ENCODE measurements at regions not wholly inside any gene's neighbourhood (a gene's known extent, or its start where the extent isn't known, plus 50 kb on each side); places are given as distances from the start of the nearest gene placed in this dataset.
A peak's percentile ranks its signal among the peaks of the same experiment; 100 is the strongest.
"Not testable (repeated sequence)": the region's sequence is repeated elsewhere in the genome, so short reads cannot be mapped to it uniquely, and the experiment has no call there.

DNA sequence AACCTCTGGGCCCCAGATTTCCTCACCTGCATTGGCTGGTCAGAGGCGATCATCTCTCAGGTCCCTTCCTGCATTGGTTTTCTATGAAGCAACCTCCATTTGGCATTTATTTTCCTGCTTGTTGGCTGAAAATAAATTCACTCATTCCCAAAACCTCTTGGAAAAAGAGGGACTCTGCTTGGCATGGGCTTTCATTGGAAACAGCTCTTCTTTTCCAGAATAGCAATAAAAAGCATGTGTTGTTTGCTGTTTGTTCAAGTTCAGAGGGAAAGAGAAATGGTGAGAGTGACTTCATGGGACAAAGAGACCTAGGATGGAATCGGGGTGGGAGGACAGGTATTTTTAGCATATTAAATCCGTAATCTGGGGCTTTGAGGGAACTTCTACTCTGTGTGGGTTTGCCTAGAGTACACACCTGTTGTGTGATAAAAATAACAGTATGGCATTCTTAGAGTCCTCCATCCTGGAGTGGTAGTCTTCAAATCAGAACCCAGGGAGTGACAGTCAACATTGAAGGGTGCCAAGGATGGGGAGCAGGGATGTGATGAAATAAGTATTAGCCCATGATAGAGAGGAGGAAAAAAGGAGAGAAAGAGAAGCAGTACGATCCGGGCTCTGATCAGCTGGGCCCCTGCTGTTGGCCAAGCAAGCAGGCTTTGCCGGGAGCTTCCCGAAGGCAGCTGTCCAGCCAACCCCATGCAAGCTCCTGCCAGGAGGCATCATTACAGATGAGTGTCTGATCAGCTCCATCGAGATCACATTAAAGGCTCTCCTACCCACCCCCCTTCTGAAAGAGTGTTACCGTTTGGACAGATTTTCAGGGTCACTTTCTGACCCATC is 131.9 kb upstream of the NFIA start:
- Mint-ChIP-seq H3K4me1 (peaks cover 11 to 16% (median 11%) of the 10 kb centered on the region in 3 donors), H3K9me3 (peaks cover 0 to 9% (median 5%) of the 10 kb centered on the region in 7 donors), H3K4me3 (no peak overlapping the region), H3K36me3 (no peaks in the 10 kb centered on the region), H3K27ac (peak overlapping the region in 1 of 6 donors; percentile 10), H3K27me3 (peaks cover 0 to 10% (median 6%) of the 10 kb centered on the region in 3 donors)
- no peak for ATAC-seq (ENCODE audit: low read depth in 2 of 2)
- no peak for DNase-seq

DNA sequence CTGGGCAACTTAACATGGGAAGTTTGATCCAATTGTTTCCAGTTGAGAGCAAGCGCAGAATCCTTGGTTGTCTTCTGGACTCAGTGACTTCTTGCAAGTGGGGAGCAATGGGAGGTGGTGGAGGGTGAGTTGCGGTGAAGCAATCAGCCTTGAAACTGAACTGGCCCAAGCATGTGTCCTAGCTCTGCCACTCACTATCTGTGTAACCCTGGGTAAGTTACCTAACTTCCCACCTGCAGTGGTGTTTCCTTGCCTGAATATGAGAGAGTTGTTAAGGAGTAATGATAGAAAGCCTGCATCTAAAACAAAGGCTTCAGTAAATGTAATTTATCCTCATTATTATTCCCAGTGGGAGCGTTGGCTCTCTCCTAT is 132.5 kb upstream of the NFIA start:
- Mint-ChIP-seq H3K4me1 (peaks cover 11 to 16% (median 11%) of the 10 kb centered on the region in 3 donors), H3K27me3 (peaks cover 0 to 10% (median 6%) of the 10 kb centered on the region in 3 donors), H3K36me3 (no peaks in the 10 kb centered on the region), H3K4me3 (no peak overlapping the region), H3K27ac (peak overlapping the region in 1 of 6 donors; percentile 96), H3K9me3 (peaks cover 0 to 5% (median 4%) of the 10 kb centered on the region in 7 donors)
- ATAC-seq (ENCODE audit: low read depth in 2 of 2) (no peak), DNase-seq (no peak)

DNA sequence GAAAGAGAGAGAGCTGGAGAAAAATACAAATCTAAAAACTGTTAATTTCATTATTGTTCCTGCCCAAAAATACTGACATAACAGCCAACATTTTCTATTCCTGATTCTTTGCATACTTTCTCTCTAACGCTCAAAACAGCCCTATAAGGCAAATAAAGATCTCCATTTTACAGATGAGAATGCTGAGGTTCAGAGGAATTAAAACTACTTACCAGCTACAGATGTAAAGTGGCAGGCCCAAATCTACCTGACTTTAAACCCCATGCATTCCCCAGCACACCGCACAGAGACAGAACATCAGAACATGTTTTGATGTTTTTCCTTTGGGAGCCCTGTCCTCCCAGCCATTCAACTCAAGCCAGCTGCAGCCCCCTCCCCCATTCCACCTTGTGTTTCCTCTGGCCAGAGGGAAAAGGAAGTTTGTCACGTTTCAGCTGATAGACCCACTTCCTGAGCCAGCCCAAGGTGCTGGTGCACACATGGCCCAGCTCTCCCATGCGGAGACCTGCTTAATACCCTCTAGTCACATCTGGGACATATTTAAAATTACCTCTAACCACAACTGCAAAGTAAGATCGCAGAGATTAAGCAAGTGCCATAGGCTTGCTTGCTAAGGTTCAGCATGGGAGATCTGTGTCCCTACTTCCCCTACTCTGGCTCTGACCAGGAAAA is 133.1 kb upstream of the NFIA start:
- H3K36me3 Mint-ChIP-seq, result no peaks in the 10 kb centered on the region
- H3K9me3 Mint-ChIP-seq, result no peaks in the 10 kb centered on the region
- H3K4me1 Mint-ChIP-seq, result peaks cover 11 to 16% (median 11%) of the 10 kb centered on the region in 3 donors
- H3K4me3 Mint-ChIP-seq, result peak overlapping the region in 1 of 8 donors; percentile 59
- peak overlapping the region in 3 of 6 donors; percentile 56 to 96 (median 84) for H3K27ac Mint-ChIP-seq
- DNase-seq (no peak), ATAC-seq (ENCODE audit: low read depth in 2 of 2) (no peak)
- peaks cover 0 to 10% (median 6%) of the 10 kb centered on the region in 3 donors for H3K27me3 Mint-ChIP-seq

DNA sequence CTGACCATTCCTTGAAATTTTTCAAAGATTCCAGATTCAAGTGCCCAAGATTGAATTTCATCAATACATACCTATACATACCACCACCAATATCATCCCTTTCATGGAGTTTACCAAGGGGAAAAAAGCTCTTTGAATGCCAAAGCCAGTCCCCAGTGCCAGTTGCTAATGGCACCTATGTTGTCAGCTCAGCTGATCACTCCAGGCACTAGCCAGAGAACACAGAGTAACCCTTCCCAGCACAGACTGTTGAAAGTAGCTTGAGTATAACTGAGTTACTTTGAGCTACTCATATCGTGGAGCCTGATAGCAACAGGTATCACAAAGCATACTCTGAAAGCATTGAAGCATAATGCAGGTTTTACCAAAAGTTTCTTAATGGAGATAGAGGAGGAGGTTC is 133.9 kb upstream of the NFIA start:
- no peak overlapping the region for H3K4me3 Mint-ChIP-seq
- no peaks in the 10 kb centered on the region for H3K9me3 Mint-ChIP-seq
- no peaks in the 10 kb centered on the region for H3K36me3 Mint-ChIP-seq
- H3K27ac Mint-ChIP-seq, result no peak overlapping the region
- no peak for ATAC-seq (ENCODE audit: low read depth in 2 of 2)
- peaks cover 11 to 16% (median 11%) of the 10 kb centered on the region in 3 donors for H3K4me1 Mint-ChIP-seq
- H3K27me3 Mint-ChIP-seq, result peaks cover 0 to 10% (median 6%) of the 10 kb centered on the region in 3 donors
- DNase-seq, result no peak

DNA sequence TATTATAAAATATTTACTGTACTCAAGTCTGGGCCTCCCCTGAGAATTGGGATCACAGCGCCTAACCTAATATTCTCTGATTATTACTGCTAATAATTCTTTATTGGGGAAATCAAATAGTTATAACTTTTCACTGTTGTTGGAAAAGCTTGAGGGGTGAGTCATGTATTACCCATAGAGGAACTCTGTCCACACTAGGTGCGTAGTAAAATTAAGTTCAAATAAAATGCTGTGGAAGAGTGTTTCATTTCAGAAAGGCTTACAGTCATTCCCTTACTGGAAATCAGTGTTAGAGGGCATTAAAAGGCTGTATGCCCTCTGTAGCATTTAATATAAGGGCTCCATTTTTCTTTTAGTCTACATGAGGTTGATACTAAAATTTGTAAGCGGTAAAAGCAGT is 135.0 kb upstream of the NFIA start:
- peaks cover 0 to 10% (median 6%) of the 10 kb centered on the region in 3 donors for H3K27me3 Mint-ChIP-seq
- no peak overlapping the region for H3K27ac Mint-ChIP-seq
- no peak for ATAC-seq (ENCODE audit: low read depth in 2 of 2)
- H3K4me3 Mint-ChIP-seq, result no peak overlapping the region
- no peaks in the 10 kb centered on the region for H3K9me3 Mint-ChIP-seq
- H3K4me1 Mint-ChIP-seq, result peaks cover 11 to 16% (median 11%) of the 10 kb centered on the region in 3 donors
- H3K36me3 Mint-ChIP-seq, result no peaks in the 10 kb centered on the region
- DNase-seq, result no peak

DNA sequence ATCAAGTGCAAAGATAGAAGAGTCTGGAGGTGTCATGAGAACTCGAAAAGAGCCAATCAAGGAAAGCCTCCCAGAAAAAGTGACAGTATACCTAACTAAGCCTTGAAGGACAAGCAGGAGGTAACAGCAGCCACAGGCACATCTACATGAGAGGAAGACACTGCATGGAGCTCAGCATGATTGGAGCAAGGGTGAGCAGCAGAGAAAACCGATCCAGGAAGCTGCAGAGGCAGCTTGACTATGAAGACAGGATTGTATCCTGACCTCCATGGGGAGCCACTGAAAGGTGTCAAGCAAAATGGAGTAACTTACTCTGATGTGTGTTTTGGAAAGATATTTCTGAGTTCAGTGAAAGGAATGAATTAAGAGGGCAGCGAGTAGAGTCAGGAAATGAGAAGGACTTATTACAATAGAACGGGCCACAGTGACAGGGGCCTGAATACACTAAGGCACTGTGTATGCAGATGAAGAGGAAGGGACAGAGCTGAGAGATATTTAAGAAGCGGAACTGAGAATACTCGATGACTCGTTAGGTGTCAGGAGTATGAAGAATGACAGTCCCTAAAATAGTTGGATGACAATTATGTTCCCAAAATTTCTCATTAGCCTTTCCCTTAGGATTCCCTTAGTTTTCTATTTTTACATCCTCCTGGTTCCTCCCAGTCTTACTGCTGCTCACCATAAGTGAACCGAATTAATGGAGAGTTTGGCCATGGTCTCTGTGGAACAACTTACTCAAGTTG is 139.3 kb upstream of the NFIA start:
- H3K4me3 Mint-ChIP-seq, result no peak overlapping the region
- DNase-seq (no peak), ATAC-seq (ENCODE audit: low read depth in 2 of 2) (no peak)
- H3K9me3 Mint-ChIP-seq, result no peaks in the 10 kb centered on the region
- H3K27ac Mint-ChIP-seq, result peak overlapping the region in 1 of 6 donors; percentile 39
- H3K36me3 Mint-ChIP-seq, result no peaks in the 10 kb centered on the region
- peaks cover 0 to 3% (median 0%) of the 10 kb centered on the region in 3 donors for H3K27me3 Mint-ChIP-seq
- H3K4me1 Mint-ChIP-seq, result no peaks in the 10 kb centered on the region

DNA sequence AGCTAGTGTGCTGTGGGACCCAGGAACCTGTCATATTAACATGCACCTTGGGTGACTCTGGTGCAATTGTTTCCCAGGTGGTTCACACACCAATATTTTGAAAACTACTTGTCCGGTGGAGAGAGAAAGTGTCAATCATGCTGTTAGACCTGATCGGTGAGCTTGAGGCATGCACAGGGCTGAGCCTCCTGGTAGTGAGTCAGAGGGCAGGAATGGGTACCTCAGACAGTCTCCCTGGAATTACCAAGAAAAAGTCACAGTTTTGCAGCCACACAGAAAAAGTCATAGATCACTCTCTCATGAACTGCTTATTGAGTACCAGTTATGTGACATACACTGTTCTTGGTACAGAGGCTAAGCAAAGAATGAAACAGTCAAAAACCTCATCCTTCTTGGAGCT is 140.1 kb upstream of the NFIA start:
- Mint-ChIP-seq H3K27me3 (peaks cover 0 to 3% (median 0%) of the 10 kb centered on the region in 3 donors), H3K4me3 (no peak overlapping the region), H3K36me3 (no peaks in the 10 kb centered on the region), H3K4me1 (no peaks in the 10 kb centered on the region), H3K27ac (no peak overlapping the region), H3K9me3 (no peaks in the 10 kb centered on the region)
- ATAC-seq (ENCODE audit: low read depth in 2 of 2) (no peak), DNase-seq (no peak)

DNA sequence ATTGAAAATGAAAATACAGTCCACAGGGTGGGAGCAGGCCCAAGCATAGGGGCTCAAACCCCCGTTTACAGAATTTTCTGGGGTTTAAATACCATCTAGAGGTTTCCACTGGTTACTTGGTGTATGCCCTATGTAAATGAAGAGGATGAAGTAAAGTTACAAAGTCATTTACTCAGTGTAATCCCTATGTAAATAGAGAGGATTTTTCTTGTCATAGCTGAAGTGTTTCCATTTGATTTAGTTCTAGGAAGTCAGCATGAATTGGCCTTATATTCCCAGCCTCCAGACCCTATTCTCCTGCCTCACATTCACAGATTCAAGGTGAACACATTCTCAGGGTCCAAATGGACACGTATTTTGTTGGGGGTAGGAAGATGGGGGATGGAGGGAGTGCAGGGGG is 141.7 kb upstream of the NFIA start:
- not testable (repeated sequence) for H3K9me3 Mint-ChIP-seq; H3K36me3 Mint-ChIP-seq; H3K4me1 Mint-ChIP-seq; H3K27me3 Mint-ChIP-seq; H3K4me3 Mint-ChIP-seq; ATAC-seq (ENCODE audit: low read depth in 2 of 2); H3K27ac Mint-ChIP-seq; DNase-seq

DNA sequence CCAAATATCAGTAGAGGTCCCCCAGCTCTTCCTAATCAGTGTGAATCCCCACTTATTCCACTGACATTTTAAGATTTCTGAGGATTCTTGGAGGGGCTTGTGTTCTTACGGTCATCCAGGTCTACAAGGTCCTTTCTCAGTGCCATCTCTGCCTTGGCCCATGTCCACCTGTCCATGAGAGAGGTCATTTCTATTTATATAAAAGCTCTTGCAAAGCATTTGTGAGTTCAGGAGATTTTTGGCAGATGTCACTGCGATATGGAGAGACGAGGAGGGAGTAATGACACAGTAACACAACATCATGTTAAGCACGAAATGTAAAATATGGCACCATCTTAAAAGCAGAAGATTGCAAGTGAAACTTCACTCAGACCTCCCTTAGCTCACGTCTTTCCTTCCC is 144.6 kb upstream of the NFIA start:
- peaks cover 0 to 5% (median 0%) of the 10 kb centered on the region in 3 donors for H3K27me3 Mint-ChIP-seq
- no peak overlapping the region for H3K27ac Mint-ChIP-seq
- no peaks in the 10 kb centered on the region for H3K36me3 Mint-ChIP-seq
- no peaks in the 10 kb centered on the region for H3K4me1 Mint-ChIP-seq
- no peaks in the 10 kb centered on the region for H3K9me3 Mint-ChIP-seq
- no peak overlapping the region for H3K4me3 Mint-ChIP-seq
- ATAC-seq (ENCODE audit: low read depth in 2 of 2) (no peak), DNase-seq (no peak)

DNA sequence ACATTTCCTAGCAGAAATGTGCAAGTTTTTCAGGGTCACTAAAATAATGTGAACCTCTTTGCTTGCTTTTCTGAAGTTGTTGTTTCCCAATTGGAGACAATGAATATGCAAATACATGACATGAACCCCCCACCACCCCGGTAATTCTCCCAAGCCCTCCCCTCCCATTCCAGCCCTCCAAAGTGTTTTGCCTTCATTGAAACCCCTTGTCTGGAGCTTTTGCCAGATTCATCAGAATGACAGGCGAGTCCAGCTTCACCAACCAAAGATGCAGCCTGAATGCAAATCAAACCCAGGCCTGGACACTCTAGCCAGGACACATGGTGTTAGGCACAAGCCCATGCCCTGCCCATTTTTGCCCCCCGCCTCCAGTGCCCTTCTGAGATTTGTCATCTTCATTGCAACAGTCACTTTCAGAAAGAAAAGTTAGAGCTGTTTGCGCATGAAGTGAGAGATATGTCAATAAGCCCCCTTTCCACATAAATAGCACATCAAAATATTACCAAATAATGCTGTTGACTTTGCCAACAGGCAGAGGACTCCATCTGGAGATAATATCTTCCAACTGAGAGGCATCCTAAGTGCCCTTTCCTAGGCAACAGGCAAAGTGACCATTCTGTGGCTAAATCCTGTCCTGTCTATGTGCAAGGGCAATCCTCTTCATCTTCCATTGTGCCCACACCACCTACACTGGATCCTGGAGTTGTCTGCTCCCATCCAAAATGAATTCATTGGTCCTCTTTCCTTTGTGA is 145.6 kb upstream of the NFIA start:
- Mint-ChIP-seq H3K9me3 (no peaks in the 10 kb centered on the region), H3K27ac (no peak overlapping the region), H3K36me3 (no peaks in the 10 kb centered on the region), H3K4me1 (no peaks in the 10 kb centered on the region), H3K27me3 (peaks cover 0 to 5% (median 0%) of the 10 kb centered on the region in 3 donors), H3K4me3 (no peak overlapping the region)
- DNase-seq, result no peak
- no peak for ATAC-seq (ENCODE audit: low read depth in 2 of 2)

DNA sequence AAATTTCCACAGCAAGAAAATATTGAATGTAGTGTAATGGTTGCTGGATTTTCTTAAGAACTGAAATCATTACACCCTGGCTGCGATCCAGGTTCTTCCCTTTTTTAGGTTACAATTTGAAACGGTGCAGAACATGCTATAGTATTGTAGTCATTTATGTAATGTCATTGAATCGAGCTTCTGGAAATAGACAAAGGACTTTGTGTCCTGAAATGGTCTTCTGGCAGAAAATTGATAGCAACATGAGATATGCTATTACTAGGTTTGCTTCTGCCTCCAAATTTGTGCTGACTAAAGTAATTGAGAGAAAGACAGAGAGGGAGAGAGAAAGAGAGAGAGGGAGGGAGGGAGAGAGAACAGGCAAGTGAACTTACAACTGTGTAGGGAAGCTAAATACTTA is 146.2 kb upstream of the NFIA start:
- Mint-ChIP-seq H3K27me3 (peaks cover 0 to 5% (median 0%) of the 10 kb centered on the region in 3 donors), H3K27ac (no peak overlapping the region), H3K4me3 (peak overlapping the region in 1 of 8 donors; percentile 32), H3K36me3 (no peaks in the 10 kb centered on the region), H3K9me3 (no peaks in the 10 kb centered on the region), H3K4me1 (no peaks in the 10 kb centered on the region)
- DNase-seq, result no peak
- ATAC-seq (ENCODE audit: low read depth in 2 of 2), result no peak

DNA sequence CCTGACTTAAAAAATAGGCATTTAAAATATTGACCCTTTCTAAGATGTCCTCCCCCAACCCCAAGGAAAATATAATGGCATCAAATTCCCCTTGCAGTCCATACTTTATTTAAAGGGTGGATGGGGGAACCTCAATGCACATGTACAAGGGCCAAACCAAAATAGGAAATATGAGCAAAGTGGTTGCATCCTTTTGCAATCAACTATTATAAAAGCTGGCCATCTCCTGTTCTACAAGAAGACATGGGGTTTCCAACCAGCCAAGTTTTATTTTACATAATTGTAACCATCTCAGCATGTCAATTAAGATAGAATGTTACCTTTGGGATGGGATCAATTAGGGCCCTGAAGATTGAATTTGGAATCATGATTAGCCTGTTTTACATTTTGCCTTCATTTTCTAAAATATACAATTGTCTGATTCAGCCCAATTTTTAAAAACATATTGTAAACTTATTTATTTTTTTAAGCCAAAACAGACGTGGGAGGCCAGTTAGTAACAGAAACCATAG is 146.7 kb upstream of the NFIA start:
- peaks cover 0 to 5% (median 0%) of the 10 kb centered on the region in 3 donors for H3K27me3 Mint-ChIP-seq
- no peaks in the 10 kb centered on the region for H3K9me3 Mint-ChIP-seq
- DNase-seq (no peak), ATAC-seq (ENCODE audit: low read depth in 2 of 2) (no peak)
- no peaks in the 10 kb centered on the region for H3K36me3 Mint-ChIP-seq
- no peaks in the 10 kb centered on the region for H3K4me1 Mint-ChIP-seq
- no peak overlapping the region for H3K4me3 Mint-ChIP-seq
- H3K27ac Mint-ChIP-seq, result no peak overlapping the region

DNA sequence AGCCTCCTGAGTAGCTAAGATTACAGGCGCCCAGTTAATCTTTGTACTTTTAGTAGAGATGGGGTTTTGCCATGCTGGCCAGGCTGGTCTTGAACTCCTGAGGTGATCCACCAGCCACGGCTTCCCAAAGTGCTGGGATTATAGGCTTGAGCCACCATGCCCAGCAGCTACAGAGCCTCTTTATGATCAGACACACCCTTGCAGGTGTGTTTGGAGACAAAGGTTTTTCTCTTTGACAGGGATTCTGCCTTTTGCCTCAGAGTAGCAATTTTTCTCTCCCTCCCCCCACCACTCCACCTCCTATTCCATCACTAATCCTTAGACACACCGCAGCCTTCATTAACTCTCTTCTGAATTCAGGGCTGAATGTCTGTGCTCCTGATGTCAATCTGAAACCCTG is 152.2 kb upstream of the NFIA start:
- DNase-seq (no peak), ATAC-seq (ENCODE audit: low read depth in 2 of 2) (no peak)
- Mint-ChIP-seq H3K4me1 (no peaks in the 10 kb centered on the region), H3K36me3 (no peaks in the 10 kb centered on the region), H3K27ac (no peak overlapping the region), H3K4me3 (no peak overlapping the region), H3K9me3 (no peaks in the 10 kb centered on the region), H3K27me3 (no peaks in the 10 kb centered on the region)

All from naive B cell (primary cell).